IMR-90 (cell line): ENCODE measurements at regions not wholly inside any gene's neighbourhood (a gene's known extent, or its start where the extent isn't known, plus 50 kb on each side); places are given as distances from the start of the nearest gene placed in this dataset.

Source experiments
- ATAC-seq: fragments of 200-7000 bp; cut with Tn5 transposase; 2 replicates; pipeline ENCODE4 v1.9.1; 2020; ENCODE audit warnings: low read depth, mild to moderate bottlenecking, moderate library complexity
- BruUV-seq: library from RNA; stranded (reverse); fragments of 400-500 nt; replicated peaks from 2 replicates; lab custom pipeline; 2021; lab: Mats Ljungman, UMichigan
- CTCF ChIA-PET: fragments of 300-600 bp; formaldehyde crosslinking; extraction: SDS; loops from one replicate; lab custom pipeline; 2021; ENCODE audit warnings: antibody characterized with exemption; lab: Yijun Ruan, JAX
- POLR2A ChIA-PET: fragments of 300-600 bp; sonication (Branson Sonifier 250); formaldehyde crosslinking; loops from one replicate; lab custom pipeline; 2022; ENCODE audit warnings: antibody characterized with exemption; ENCODE audit not compliant: unreplicated experiment; lab: Charles Lee
- DNase-seq: peaks from one replicate; pipeline ENCODE4 v3.0.0; 2013
- H2AFZ ChIP-seq: replicated peaks from 2 replicates; pipeline ENCODE3; 2013; ENCODE audit warnings: low read length, mild to moderate bottlenecking; ENCODE audit not compliant: poor library complexity
- H2AK5ac ChIP-seq: 2 replicates; pipeline ENCODE4 v1.6.1; 2013; ENCODE audit warnings: low read depth, low read length, inconsistent platforms
- H2AK9ac ChIP-seq: replicated peaks from 2 replicates; pipeline ENCODE3; 2013; ENCODE audit warnings: mild to moderate bottlenecking, low read depth, low read length, moderate library complexity; ENCODE audit not compliant: poor library complexity
- H2BK120ac ChIP-seq: 2 replicates; pipeline ENCODE4 v1.6.1; 2013; ENCODE audit warnings: low read depth, low read length, inconsistent platforms
- H2BK15ac ChIP-seq: 3 replicates; pipeline ENCODE4 v1.6.1; 2013; ENCODE audit warnings: low read depth, low read length, inconsistent platforms
- H2BK20ac ChIP-seq: 2 replicates; pipeline ENCODE4 v1.6.1; 2013; ENCODE audit warnings: low read depth, mild to moderate bottlenecking, inconsistent platforms, low read length, moderate library complexity
- H2BK5ac ChIP-seq: 2 replicates; pipeline ENCODE4 v1.6.1; 2013; ENCODE audit warnings: mild to moderate bottlenecking, low read depth, low read length, inconsistent platforms; ENCODE audit not compliant: poor library complexity, severe bottlenecking
- H3K14ac ChIP-seq: replicated peaks from 2 replicates; pipeline ENCODE4 v1.6.1; 2013; ENCODE audit warnings: low read depth, low read length, inconsistent platforms
- H3K18ac ChIP-seq: 2 replicates; pipeline ENCODE4 v1.6.1; 2013; ENCODE audit warnings: low read depth, low read length, control low read depth
- H3K23ac ChIP-seq: 2 replicates; pipeline ENCODE4 v1.6.1; 2013; ENCODE audit warnings: low read depth, low read length, inconsistent platforms
- H3K27ac ChIP-seq: 2 replicates; pipeline ENCODE4 v1.5.1; 2013; ENCODE audit warnings: mild to moderate bottlenecking, control low read depth, low read length; ENCODE audit not compliant: insufficient read depth
- H3K27me3 ChIP-seq: 2 replicates; pipeline ENCODE4 v1.6.1; 2013; ENCODE audit warnings: low read length; ENCODE audit not compliant: control insufficient read depth, insufficient read depth
- H3K36me3 ChIP-seq: 2 replicates; pipeline ENCODE4 v1.6.1; 2013; ENCODE audit warnings: low read length, mixed read lengths; ENCODE audit not compliant: control insufficient read depth, insufficient read depth
- H3K4ac ChIP-seq: 2 replicates; pipeline ENCODE4 v1.6.1; 2013; ENCODE audit warnings: low read depth, low read length, inconsistent platforms
- H3K4me1 ChIP-seq: 2 replicates; pipeline ENCODE4 v1.6.1; 2013; ENCODE audit warnings: low read length, mixed read lengths; ENCODE audit not compliant: control insufficient read depth, insufficient read depth
- H3K4me2 ChIP-seq: 2 replicates; pipeline ENCODE4 v1.6.1; 2013; ENCODE audit warnings: low read depth, mild to moderate bottlenecking, control low read depth, low read length, moderate library complexity
- H3K4me3 ChIP-seq: 2 replicates; pipeline ENCODE4 v1.5.1; 2013; ENCODE audit warnings: low read depth, mild to moderate bottlenecking, control low read depth, low read length, moderate library complexity; ENCODE audit not compliant: insufficient read depth
- H3K56ac ChIP-seq: 2 replicates; pipeline ENCODE4 v1.6.1; 2013; ENCODE audit warnings: low read length, inconsistent platforms; ENCODE audit not compliant: insufficient read depth; ENCODE audit errors: extremely low read depth
- H3K79me1 ChIP-seq, 2 experiments: 2 replicates each; pipeline ENCODE4 v1.6.1; 2013; ENCODE audit warnings: low read length in 2 of 2, inconsistent platforms in 1 of 2, low read depth in 1 of 2
- H3K9ac ChIP-seq: 2 replicates; pipeline ENCODE4 v1.6.1; 2013; ENCODE audit warnings: low read depth, low read length, control low read depth
- H3K9me1 ChIP-seq: 2 replicates; pipeline ENCODE4 v1.6.1; 2013; ENCODE audit warnings: low read length, inconsistent platforms; ENCODE audit not compliant: insufficient read depth
- H3K9me3 ChIP-seq: 2 replicates; pipeline ENCODE4 v1.6.1; 2013; ENCODE audit warnings: low read length; ENCODE audit not compliant: control insufficient read depth, insufficient read depth
- H4K20me1 ChIP-seq: 2 replicates; pipeline ENCODE4 v1.6.1; 2013; ENCODE audit warnings: low read length, inconsistent platforms; ENCODE audit not compliant: insufficient read depth
- H4K5ac ChIP-seq: 2 replicates; pipeline ENCODE4 v1.6.1; 2013; ENCODE audit warnings: mild to moderate bottlenecking, low read depth, low read length, control low read depth
- H4K8ac ChIP-seq, 2 experiments: 2 replicates each; pipeline ENCODE4 v1.6.1; 2013; ENCODE audit warnings: low read depth in 2 of 2, low read length in 2 of 2, control low read depth in 1 of 2, inconsistent platforms in 1 of 2
- H4K91ac ChIP-seq: 2 replicates; pipeline ENCODE4 v1.6.1; 2013; ENCODE audit warnings: low read depth, low read length, inconsistent platforms; ENCODE audit not compliant: insufficient read depth
- BHLHE40 ChIP-seq: fragments of 150-350 bp; IDR thresholded peaks from 2 replicates; pipeline ENCODE4 v1.6.1; 2016; ENCODE audit warnings: mild to moderate bottlenecking, low read depth, low read length
- CEBPB ChIP-seq: IDR thresholded peaks from 2 replicates; pipeline ENCODE4 v1.6.1; 2012; ENCODE audit warnings: low read depth, low read length, improper control_type of control experiment
- CHD1 ChIP-seq: IDR thresholded peaks from 2 replicates; pipeline ENCODE4 v1.6.1; 2012; ENCODE audit warnings: low read depth, low read length, improper control_type of control experiment
- FOS ChIP-seq: fragments of 150-350 bp; IDR thresholded peaks from 2 replicates; pipeline ENCODE4 v1.6.1; 2016; ENCODE audit warnings: low read depth, low read length
- MAFK ChIP-seq: IDR thresholded peaks from 2 replicates; pipeline ENCODE4 v1.6.1; 2012; ENCODE audit warnings: low read depth, low read length, improper control_type of control experiment
- NFE2L2 ChIP-seq: fragments of 150-350 bp; IDR thresholded peaks from 2 replicates; pipeline ENCODE4 v1.6.1; 2016; ENCODE audit warnings: low read depth, mild to moderate bottlenecking, low read length
- POLR2A ChIP-seq: IDR thresholded peaks from 2 replicates; pipeline ENCODE4 v1.6.1; 2012; ENCODE audit warnings: mild to moderate bottlenecking, low read depth, low read length
- RAD21 ChIP-seq: IDR thresholded peaks from 2 replicates; pipeline ENCODE4 v1.6.1; 2012; ENCODE audit warnings: low read length, improper control_type of control experiment
- RCOR1 ChIP-seq: IDR thresholded peaks from 2 replicates; pipeline ENCODE4 v1.6.1; 2012; ENCODE audit warnings: mild to moderate bottlenecking, low read length, improper control_type of control experiment; ENCODE audit not compliant: insufficient replicate concordance
- RFX5 ChIP-seq: IDR thresholded peaks from 2 replicates; pipeline ENCODE4 v1.8.0; 2012; ENCODE audit warnings: low read depth, mild to moderate bottlenecking, low read length, moderate library complexity
- SMC3 ChIP-seq: fragments of 150-350 bp; IDR thresholded peaks from 2 replicates; pipeline ENCODE4 v1.6.1; 2016; ENCODE audit warnings: low read depth, mild to moderate bottlenecking, antibody characterized with exemption, low read length, moderate library complexity
- WGBS, 2 experiments: methylation state at CpG; one replicate each; pipeline versions ENCODE4 v1.1.5 to v1.1.7; 2013; ENCODE audit warnings: missing lambda C conversion rate in 2 of 2; ENCODE audit not compliant: insufficient read length in 1 of 2; ENCODE audit errors: extremely low coverage in 2 of 2; 5-methylcytosine and 5-hydroxymethylcytosine counted together
- dilution Hi-C: fragments of 300-500 bp; cut with HindIII; formaldehyde crosslinking; loops from one replicate; pipeline ENCODE4 v1.14.3; 2018; ENCODE audit warnings: low sequenced_read_pairs; ENCODE audit not compliant: unreplicated experiment
- in situ Hi-C: fragments of 300-500 bp; cut with MboI; formaldehyde crosslinking; loops from 3 replicates; pipeline ENCODE4 v1.14.3; 2019; ENCODE audit warnings: low sequenced_read_pairs, inconsistent platforms, mixed read lengths
- intact Hi-C: fragments of 100-400 bp; cut with micrococcal nuclease; formaldehyde crosslinking; loops from 2 replicates; pipeline ENCODE4 v1.10.0; 2022
- TF ChIP-seq, protein P1 (sequence below): conservative IDR thresholded peaks from 2 replicates; pipeline ENCODE4 v1.5.1; 2012; ENCODE audit warnings: mild to moderate bottlenecking, low read depth, low read length, improper control_type of control experiment
- TF ChIP-seq, protein P2 (sequence below): fragments of 150-350 bp; IDR thresholded peaks from 2 replicates; pipeline ENCODE4 v1.6.1; 2017; ENCODE audit warnings: mild to moderate bottlenecking, antibody characterized with exemption, low read length, low read depth

DNA sequence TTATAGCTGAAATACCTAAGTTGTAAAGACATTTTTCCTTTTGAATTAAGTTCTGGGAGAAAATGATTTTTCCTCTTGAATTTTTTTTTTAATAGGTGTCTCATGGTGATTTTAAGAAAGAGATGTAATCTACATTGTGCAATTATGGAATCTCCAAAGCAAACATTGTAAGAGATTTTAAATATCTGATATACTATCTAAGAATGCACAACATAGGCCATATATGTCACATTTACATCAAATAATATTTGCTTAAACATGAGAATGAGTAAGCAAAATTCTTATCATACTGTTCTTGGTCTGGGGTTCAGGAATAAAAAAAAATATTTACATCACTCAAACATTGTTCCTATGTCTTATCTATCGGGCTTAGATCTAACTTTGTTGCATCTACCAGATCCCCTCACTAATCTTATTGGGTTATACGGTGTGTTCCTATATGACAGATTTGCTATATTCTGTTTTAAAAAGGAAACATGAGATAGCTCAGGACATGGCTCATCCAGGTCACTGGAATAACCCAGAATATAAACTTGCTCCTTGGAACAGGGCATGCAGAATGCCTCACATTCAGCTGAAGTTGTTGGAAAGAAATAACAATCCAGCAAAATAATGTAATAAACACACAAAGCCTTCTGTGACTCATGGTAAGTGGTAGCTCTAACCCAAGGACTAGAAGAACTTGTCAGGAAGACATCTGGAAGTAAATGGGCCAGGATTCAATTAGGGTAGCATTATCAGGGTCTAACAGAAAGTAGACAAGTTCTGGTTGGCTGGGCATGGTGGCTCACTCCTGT is 794.7 kb downstream of the IPMK start:
- TF ChIP-seq NFE2L2 (no peak), POLR2A (no peak), SMC3 (no peak), CEBPB (no peak), RCOR1 (no peak), MAFK (no peak), RAD21 (no peak), CHD1 (no peak), FOS (no peak), BHLHE40 (no peak), RFX5 (no peak)
- TF ChIP-seq, protein P1, sequence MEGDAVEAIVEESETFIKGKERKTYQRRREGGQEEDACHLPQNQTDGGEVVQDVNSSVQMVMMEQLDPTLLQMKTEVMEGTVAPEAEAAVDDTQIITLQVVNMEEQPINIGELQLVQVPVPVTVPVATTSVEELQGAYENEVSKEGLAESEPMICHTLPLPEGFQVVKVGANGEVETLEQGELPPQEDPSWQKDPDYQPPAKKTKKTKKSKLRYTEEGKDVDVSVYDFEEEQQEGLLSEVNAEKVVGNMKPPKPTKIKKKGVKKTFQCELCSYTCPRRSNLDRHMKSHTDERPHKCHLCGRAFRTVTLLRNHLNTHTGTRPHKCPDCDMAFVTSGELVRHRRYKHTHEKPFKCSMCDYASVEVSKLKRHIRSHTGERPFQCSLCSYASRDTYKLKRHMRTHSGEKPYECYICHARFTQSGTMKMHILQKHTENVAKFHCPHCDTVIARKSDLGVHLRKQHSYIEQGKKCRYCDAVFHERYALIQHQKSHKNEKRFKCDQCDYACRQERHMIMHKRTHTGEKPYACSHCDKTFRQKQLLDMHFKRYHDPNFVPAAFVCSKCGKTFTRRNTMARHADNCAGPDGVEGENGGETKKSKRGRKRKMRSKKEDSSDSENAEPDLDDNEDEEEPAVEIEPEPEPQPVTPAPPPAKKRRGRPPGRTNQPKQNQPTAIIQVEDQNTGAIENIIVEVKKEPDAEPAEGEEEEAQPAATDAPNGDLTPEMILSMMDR, result no peak
- TF ChIP-seq, protein P2, sequence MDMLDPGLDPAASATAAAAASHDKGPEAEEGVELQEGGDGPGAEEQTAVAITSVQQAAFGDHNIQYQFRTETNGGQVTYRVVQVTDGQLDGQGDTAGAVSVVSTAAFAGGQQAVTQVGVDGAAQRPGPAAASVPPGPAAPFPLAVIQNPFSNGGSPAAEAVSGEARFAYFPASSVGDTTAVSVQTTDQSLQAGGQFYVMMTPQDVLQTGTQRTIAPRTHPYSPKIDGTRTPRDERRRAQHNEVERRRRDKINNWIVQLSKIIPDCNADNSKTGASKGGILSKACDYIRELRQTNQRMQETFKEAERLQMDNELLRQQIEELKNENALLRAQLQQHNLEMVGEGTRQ, result no peak
- no TSS peak for BruUV-seq

More for the DNA sequence above, 794.7 kb downstream of the IPMK start:
- Histone ChIP-seq H3K4me2 (no peak overlapping the region), H3K79me1 (no peaks in the 10 kb centered on the region), H2BK15ac (no peak overlapping the region), H2BK5ac (no peak overlapping the region), H3K14ac (no peak overlapping the region), H3K9me3 (no peaks in the 10 kb centered on the region), H4K5ac (no peak overlapping the region), H3K4me3 (no peak overlapping the region), H4K91ac (no peak overlapping the region), H3K4ac (no peak overlapping the region), H2AK5ac (no peak overlapping the region), H2AK9ac (no peak overlapping the region), H4K20me1 (no peaks in the 10 kb centered on the region), H3K18ac (no peak overlapping the region), H2AFZ (no peak overlapping the region), H3K9me1 (no peaks in the 10 kb centered on the region), H3K9ac (no peak overlapping the region), H3K23ac (no peak overlapping the region), H4K8ac (no peak overlapping the region), H3K27me3 (no peaks in the 10 kb centered on the region), H2BK20ac (no peak overlapping the region), H2BK120ac (no peak overlapping the region), H3K56ac (no peak overlapping the region), H3K4me1 (no peaks in the 10 kb centered on the region), H3K36me3 (no peaks in the 10 kb centered on the region), H3K27ac (no peak overlapping the region)
- no CpG with 5 or more reads among the region's 2 CpGs for WGBS, 2 experiments
- DNase-seq (no peak), ATAC-seq (no peak)
- ChIA-PET CTCF (no interaction called here), POLR2A (no interaction called here)
- in situ Hi-C loops, result no loop called here
- intact Hi-C loops, result no loop called here
- dilution Hi-C loops, result no loop called here
